ENCODE measurements at regions not wholly inside any gene's neighbourhood (a gene's known extent, or its start where the extent isn't known, plus 50 kb on each side); places are given as distances from the start of the nearest gene placed in this dataset.
A peak's percentile ranks its signal among the peaks of the same experiment; 100 is the strongest.

DNA sequence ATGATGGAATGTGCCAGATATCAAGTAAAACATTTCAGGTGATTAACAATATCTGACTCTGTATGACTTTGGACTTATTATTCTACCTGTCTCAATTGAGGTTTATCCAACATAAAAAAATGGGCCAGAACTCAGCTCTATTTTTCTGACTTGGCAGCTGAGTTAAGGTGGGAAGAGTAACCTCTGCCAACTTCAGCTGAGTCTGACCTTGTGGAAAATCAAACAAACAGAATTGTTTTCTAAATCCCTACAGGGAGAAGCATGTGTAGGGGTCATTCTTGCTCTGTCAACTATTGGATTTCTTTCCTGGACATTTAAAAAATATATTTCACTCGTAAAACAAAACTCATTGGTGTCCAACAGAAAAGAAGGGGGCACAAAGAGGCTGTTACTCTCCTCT is 139.4 kb upstream of the TLR4 start:
- intact Hi-C loops (cut with micrococcal nuclease; ENCODE audit: unreplicated experiment) = no loop called here
- H3K27ac ChIP-seq = no peak overlapping the region

GRCh38 chr9:117561761-117562160 is 142.4 kb upstream of the TLR4 start:
- Histone ChIP-seq H3K36me3 (ENCODE audit: low read depth) (no peaks in the 10 kb centered on the region), H3K4me1 (replicated peaks; ENCODE audit: insufficient read depth) (no peaks in the 10 kb centered on the region), H3K27ac (no peak overlapping the region), H3K4me2 (no peak overlapping the region), H3F3A (ENCODE audit: insufficient read depth, low read depth) (no peaks in the 10 kb centered on the region), H3K9me2 (ENCODE audit: insufficient read depth) (no peaks in the 10 kb centered on the region; the same call in 1 of the 2 replicates), H2AFZ (no peak overlapping the region), H3K79me2 (ENCODE audit: low read depth) (no peaks in the 10 kb centered on the region), H3K4me3 (no peak overlapping the region), H3K9me3 (ENCODE audit: insufficient read depth, low read depth) (no peaks in the 10 kb centered on the region), H4K20me1 (ENCODE audit: insufficient read depth) (no peaks in the 10 kb centered on the region), H3K27me3 (ENCODE audit: insufficient read depth, low read depth) (no peaks in the 10 kb centered on the region)
- POLR2A ChIA-PET (ENCODE audit: unreplicated experiment) = no interaction called here
- CTCF ChIA-PET = no interaction called here
- TF ChIP-seq EZH2 (IDR thresholded peaks at IDR 0.05; ENCODE audit: low read depth) (no peak), CTCF (conservative IDR thresholded peaks at IDR 0.05) (no peak)
- DNase-seq = no peak
- intact Hi-C loops (cut with micrococcal nuclease; ENCODE audit: unreplicated experiment) = no loop called here
- no TSS peak for BruUV-seq (replicated peaks)

More for the DNA sequence above, 139.4 kb upstream of the TLR4 start:
- TF ChIP-seq EZH2 (IDR thresholded peaks at IDR 0.05; ENCODE audit: low read depth) = no peak
- TF ChIP-seq CTCF (conservative IDR thresholded peaks at IDR 0.05) = no peak
- Histone ChIP-seq H3K4me1 (replicated peaks; ENCODE audit: insufficient read depth) (no peaks in the 10 kb centered on the region), H3F3A (ENCODE audit: insufficient read depth, low read depth) (no peaks in the 10 kb centered on the region), H3K27me3 (ENCODE audit: insufficient read depth, low read depth) (no peaks in the 10 kb centered on the region), H2AFZ (no peak overlapping the region), H3K4me2 (no peak overlapping the region), H3K79me2 (ENCODE audit: low read depth) (no peaks in the 10 kb centered on the region), H3K36me3 (ENCODE audit: low read depth) (no peaks in the 10 kb centered on the region), H4K20me1 (ENCODE audit: insufficient read depth) (no peaks in the 10 kb centered on the region), H3K9me3 (ENCODE audit: insufficient read depth, low read depth) (no peaks in the 10 kb centered on the region), H3K9me2 (ENCODE audit: insufficient read depth) (no peaks in the 10 kb centered on the region), H3K4me3 (no peak overlapping the region)
- CTCF ChIA-PET = no interaction called here
- no peak for DNase-seq
- POLR2A ChIA-PET (ENCODE audit: unreplicated experiment) = interaction anchor here (0.5 kb wide), 1 partner anchor 16 kb away, joined by 8 read pairs; no protein-coding TSS in a partner anchor
- no TSS peak for BruUV-seq (replicated peaks)

- no TSS peak for BruUV-seq (replicated peaks)
- peak in 1 of 2 experiments; percentile 28 for DNase-seq
- Histone ChIP-seq H3K9me3 (ENCODE audit: insufficient read depth, low read depth) (no peaks in the 10 kb centered on the region), H3K27ac (no peak overlapping the region), H3K4me2 (no peak overlapping the region), H3K36me3 (ENCODE audit: low read depth) (no peaks in the 10 kb centered on the region), H3K9me2 (ENCODE audit: insufficient read depth) (no peaks in the 10 kb centered on the region; the same call in 1 of the 2 replicates), H3K4me1 (replicated peaks; ENCODE audit: insufficient read depth) (no peaks in the 10 kb centered on the region), H2AFZ (no peak overlapping the region), H3F3A (ENCODE audit: insufficient read depth, low read depth) (no peaks in the 10 kb centered on the region), H4K20me1 (ENCODE audit: insufficient read depth) (no peaks in the 10 kb centered on the region), H3K27me3 (ENCODE audit: insufficient read depth, low read depth) (no peaks in the 10 kb centered on the region), H3K79me2 (ENCODE audit: low read depth) (no peaks in the 10 kb centered on the region), H3K4me3 (no peak overlapping the region)
- intact Hi-C loops (cut with micrococcal nuclease; ENCODE audit: unreplicated experiment) = loop anchor here (2.0 kb wide), 1 partner anchor 819 kb away; no protein-coding TSS in a partner anchor
- TF ChIP-seq EZH2 (IDR thresholded peaks at IDR 0.05; ENCODE audit: low read depth) (no peak), CTCF (conservative IDR thresholded peaks at IDR 0.05) (peak; percentile 63)
- POLR2A ChIA-PET (ENCODE audit: unreplicated experiment) = no interaction called here
- CTCF ChIA-PET = interaction anchor here (0.6 kb wide), 1 partner anchor 33 kb away, joined by 6 read pairs; no protein-coding TSS in a partner anchor
Observed at GRCh38 chr9:117555964-117556629, 141.2 kb upstream of the ASTN2 start.
